OCI-LY3 (cell line): ENCODE measurements at regions not wholly inside any gene's neighbourhood (a gene's known extent, or its start where the extent isn't known, plus 50 kb on each side); places are given as distances from the start of the nearest gene placed in this dataset.
"Not testable (repeated sequence)": the region's sequence is repeated elsewhere in the genome, so short reads cannot be mapped to it uniquely, and the experiment has no call there.

Experiments
- CTCF ChIP-seq: fragments of 200-600, 300-600 bp; sonication (generic); IDR thresholded peaks from 2 replicates; pipeline ENCODE4 v1.5.1; 2014; ENCODE audit warnings: antibody characterized with exemption, low read length, low read depth
- EZH2phosphoT487 ChIP-seq: fragments of 200-600 bp; shearing (Covaris generic); IDR thresholded peaks from 2 replicates; pipeline ENCODE4 v1.6.1; 2018; ENCODE audit warnings: antibody characterized with exemption, mixed run types, low read depth

- TF ChIP-seq CTCF, EZH2phosphoT487: not testable (repeated sequence)
Measured at GRCh38 chr2:89973849-89974248, 1282.4 kb downstream of the RPIA start.
